HG03039 (cell line): ENCODE measurements at regions not wholly inside any gene's neighbourhood (a gene's known extent, or its start where the extent isn't known, plus 50 kb on each side); places are given as distances from the start of the nearest gene placed in this dataset.
"Not testable (repeated sequence)": the region's sequence is repeated elsewhere in the genome, so short reads cannot be mapped to it uniquely, and the experiment has no call there.

ENCODE experiments used
- ATAC-seq: cut with Tn5 transposase; IDR thresholded peaks from one replicate; pipeline ENCODE4 v1.9.1; 2021; ENCODE audit warnings: mild to moderate bottlenecking, moderate library complexity; ENCODE audit not compliant: unreplicated experiment

GRCh38 chr7:9031386-9031785 is 598.0 kb downstream of the NXPH1 start:
- ATAC-seq: no peak

GRCh38 chr7:9036080-9036479 is 602.7 kb downstream of the NXPH1 start:
- no peak for ATAC-seq

- ATAC-seq: no peak
These were observed 637.9 kb downstream of the NXPH1 start for GRCh38 chr7:9071160-9071762.

- ATAC-seq: not testable (repeated sequence)
These were observed 642.4 kb downstream of the NXPH1 start for GRCh38 chr7:9075774-9076173.

- ATAC-seq: no peak
These were observed 648.8 kb downstream of the NXPH1 start for GRCh38 chr7:9082203-9082602.

GRCh38 chr7:9083837-9084236 is 650.4 kb downstream of the NXPH1 start:
- ATAC-seq: no peak

- ATAC-seq: no peak
These were observed 657.9 kb downstream of the NXPH1 start for GRCh38 chr7:9091282-9091681.

- no peak for ATAC-seq
These were observed 664.2 kb downstream of the NXPH1 start for GRCh38 chr7:9097565-9098060.

GRCh38 chr7:9100289-9100688 is 666.9 kb downstream of the NXPH1 start:
- ATAC-seq: no peak

- ATAC-seq: no peak
These were observed 669.4 kb downstream of the NXPH1 start for GRCh38 chr7:9102846-9103245.

- ATAC-seq: no peak
These were observed 673.3 kb downstream of the NXPH1 start for GRCh38 chr7:9106747-9107146.

GRCh38 chr7:9120331-9120730 is 686.9 kb downstream of the NXPH1 start:
- no peak for ATAC-seq

- no peak for ATAC-seq
These were observed 690.9 kb downstream of the NXPH1 start for GRCh38 chr7:9124320-9124719.

- ATAC-seq: no peak
These were observed 691.8 kb downstream of the NXPH1 start for GRCh38 chr7:9125246-9125645.

GRCh38 chr7:9127901-9128300 is 694.5 kb downstream of the NXPH1 start:
- ATAC-seq: no peak

GRCh38 chr7:9148687-9149086 is 715.3 kb downstream of the NXPH1 start:
- ATAC-seq: no peak

GRCh38 chr7:9149499-9150082 is 716.2 kb downstream of the NXPH1 start:
- no peak for ATAC-seq

GRCh38 chr7:9163691-9164090 is 730.3 kb downstream of the NXPH1 start:
- ATAC-seq: not testable (repeated sequence)

- no peak for ATAC-seq
These were observed 742.5 kb downstream of the NXPH1 start for GRCh38 chr7:9175871-9176270.

- no peak for ATAC-seq
These were observed 747.9 kb downstream of the NXPH1 start for GRCh38 chr7:9181356-9181755.

- ATAC-seq: no peak
These were observed 753.3 kb downstream of the NXPH1 start for GRCh38 chr7:9186730-9187129.

GRCh38 chr7:9189703-9190102 is 756.3 kb downstream of the NXPH1 start:
- no peak for ATAC-seq

GRCh38 chr7:9192969-9193368 is 759.6 kb downstream of the NXPH1 start:
- no peak for ATAC-seq
